Neural cell (in vitro differentiated cells): ENCODE measurements at regions not wholly inside any gene's neighbourhood (a gene's known extent, or its start where the extent isn't known, plus 50 kb on each side); places are given as distances from the start of the nearest gene placed in this dataset.

Experiments
- H2AFZ ChIP-seq: fragments of 200-600, 300-800 bp; sonication (generic), shearing (Covaris generic); 2 replicates; pipeline ENCODE4 v1.6.0; 2014; ENCODE audit warnings: low read depth, mild to moderate bottlenecking, antibody characterized with exemption, low read length, moderate library complexity
- H3F3A ChIP-seq: fragments of 200-600 bp; shearing (Covaris generic); 2 replicates; pipeline ENCODE4 v1.6.1; 2016; ENCODE audit warnings: mild to moderate bottlenecking, moderate library complexity, mixed read lengths, antibody characterized with exemption, low read length; ENCODE audit not compliant: insufficient read depth, poor library complexity, severe bottlenecking
- H3K27ac ChIP-seq: fragments of 200-600, 300-800 bp; sonication (generic), shearing (Covaris generic); 2 replicates; pipeline ENCODE4 v1.5.1; 2014; ENCODE audit warnings: mild to moderate bottlenecking, low read length, moderate library complexity
- H3K27me3 ChIP-seq: fragments of 300-800, 200-600 bp; sonication (generic), shearing (Covaris generic); 2 replicates; pipeline ENCODE4 v1.6.0; 2014; ENCODE audit warnings: mild to moderate bottlenecking, low read depth, low read length, moderate library complexity; ENCODE audit not compliant: insufficient read depth
- H3K36me3 ChIP-seq: fragments of 300-800, 200-600 bp; sonication (generic), shearing (Covaris generic); 2 replicates; pipeline ENCODE4 v1.5.1; 2014; ENCODE audit warnings: mild to moderate bottlenecking, antibody characterized with exemption, low read length, moderate library complexity; ENCODE audit not compliant: insufficient read depth
- H3K4me2 ChIP-seq: fragments of 300-800, 200-600 bp; sonication (generic), shearing (Covaris generic); 2 replicates; pipeline ENCODE4 v1.6.0; 2014; ENCODE audit warnings: mild to moderate bottlenecking, low read length
- H3K4me3 ChIP-seq: fragments of 300-800, 200-600 bp; sonication (generic), shearing (Covaris generic); 2 replicates; pipeline ENCODE4 v1.5.1; 2014; ENCODE audit warnings: mild to moderate bottlenecking, low read length, moderate library complexity
- H3K79me2 ChIP-seq: fragments of 200-600 bp; shearing (Covaris generic); replicated peaks from 2 replicates; pipeline ENCODE4 v1.6.0; 2014; ENCODE audit warnings: mild to moderate bottlenecking, low read length, moderate library complexity; ENCODE audit not compliant: insufficient read depth
- H3K9ac ChIP-seq: fragments of 300-800, 200-600 bp; sonication (generic), shearing (Covaris generic); 2 replicates; pipeline ENCODE4 v1.6.1; 2016; ENCODE audit warnings: mild to moderate bottlenecking, low read length, mixed read lengths
- H3K9me2 ChIP-seq: fragments of 200-600 bp; shearing (Covaris generic); 2 replicates; pipeline ENCODE4 v1.6.1; 2016; ENCODE audit warnings: mild to moderate bottlenecking, low read length, mixed read lengths; ENCODE audit not compliant: insufficient read depth
- H3K9me3 ChIP-seq: fragments of 200-600, 300-800 bp; sonication (generic), shearing (Covaris generic); 2 replicates; pipeline ENCODE4 v1.6.1; 2016; ENCODE audit warnings: mild to moderate bottlenecking, mixed run types, low read length, moderate library complexity, mixed read lengths
- H4K20me1 ChIP-seq: fragments of 200-600 bp; shearing (Covaris generic); 2 replicates; pipeline ENCODE4 v1.6.1; 2016; ENCODE audit warnings: mild to moderate bottlenecking, mixed run types; ENCODE audit not compliant: insufficient read depth
- EP300 ChIP-seq: fragments of 450-650 bp; conservative IDR thresholded peaks from 2 replicates; pipeline ENCODE4 v1.6.1; 2014; ENCODE audit warnings: antibody characterized with exemption, mild to moderate bottlenecking, moderate library complexity; ENCODE audit not compliant: poor library complexity, severe bottlenecking
- EZH2 ChIP-seq: fragments of 200-600, 300-800 bp; shearing (Covaris generic), sonication (generic); IDR thresholded peaks from 2 replicates; pipeline ENCODE4 v1.6.1; 2014; ENCODE audit warnings: antibody characterized with exemption, low read length, borderline replicate concordance, mild to moderate bottlenecking; ENCODE audit not compliant: insufficient read depth, poor library complexity, severe bottlenecking
- MXI1 ChIP-seq: fragments of 450-650 bp; conservative IDR thresholded peaks from 2 replicates; pipeline ENCODE4 v1.6.1; 2014; ENCODE audit warnings: antibody characterized with exemption, mild to moderate bottlenecking; ENCODE audit not compliant: poor library complexity, severe bottlenecking
- POLR2AphosphoS5 ChIP-seq: IDR thresholded peaks from 2 replicates; pipeline ENCODE4 v1.6.1; 2012
- RAD21 ChIP-seq: fragments of 450-650 bp; conservative IDR thresholded peaks from 2 replicates; pipeline ENCODE4 v1.6.1; 2014; ENCODE audit warnings: antibody characterized with exemption, mild to moderate bottlenecking, moderate library complexity
- SMC3 ChIP-seq: fragments of 450-650 bp; conservative IDR thresholded peaks from 2 replicates; pipeline ENCODE4 v1.6.1; 2014; ENCODE audit warnings: antibody characterized with exemption, mild to moderate bottlenecking, moderate library complexity; ENCODE audit not compliant: poor library complexity
- TAF1 ChIP-seq: IDR thresholded peaks from 2 replicates; pipeline ENCODE4 v1.6.1; 2012; ENCODE audit warnings: low read depth
- TF ChIP-seq, protein P1 (sequence below): fragments of 450-650 bp; IDR thresholded peaks from 2 replicates; pipeline ENCODE4 v1.5.1; 2014; ENCODE audit warnings: antibody characterized with exemption, mild to moderate bottlenecking, moderate library complexity; ENCODE audit not compliant: poor library complexity, severe bottlenecking
- TF ChIP-seq, protein P2 (sequence below): IDR thresholded peaks from 2 replicates; pipeline ENCODE4 v1.6.1; 2012; ENCODE audit warnings: borderline replicate concordance

DNA sequence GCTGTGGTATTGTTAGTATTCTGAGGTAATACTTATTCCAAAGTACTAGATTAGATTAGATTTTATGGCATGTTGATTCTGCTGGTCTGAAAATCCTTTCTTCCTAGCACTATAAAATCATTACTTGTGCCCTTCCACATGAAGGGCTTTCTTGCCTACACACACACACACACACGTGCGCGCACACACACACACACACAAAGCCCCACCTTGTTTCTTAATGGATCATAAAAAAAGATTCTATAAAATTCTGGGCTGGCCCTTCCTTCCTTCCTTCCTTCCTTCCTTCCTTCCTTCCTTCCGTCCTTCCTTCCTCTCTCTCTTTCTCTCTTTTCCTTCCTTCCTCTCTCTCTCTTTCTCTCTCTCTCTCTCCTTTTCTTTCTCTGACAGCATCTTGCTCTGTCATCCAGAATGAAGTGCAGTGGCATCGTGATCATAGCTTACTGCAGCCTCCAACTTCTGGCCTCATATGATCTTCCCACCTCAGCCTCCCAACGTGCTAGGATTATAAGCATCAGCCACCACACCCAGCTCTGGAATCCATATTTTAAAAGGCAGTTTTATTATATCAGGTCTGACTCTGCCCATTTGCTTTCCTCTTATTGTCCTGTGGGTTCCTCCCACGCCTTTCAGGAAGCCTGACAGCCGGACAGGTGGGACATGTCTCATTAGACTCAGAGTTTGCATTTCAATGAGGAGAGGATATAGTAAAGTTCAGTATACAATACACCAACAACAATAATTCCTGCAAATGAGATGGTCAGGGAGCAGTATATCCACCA lies 321.1 kb downstream of the PIK3C3 start:
- H3K27ac ChIP-seq = no peak overlapping the region
- no peak overlapping the region for H3K4me2 ChIP-seq
- no peaks in the 10 kb centered on the region for H3F3A ChIP-seq
- no peak overlapping the region for H3K9ac ChIP-seq
- H3K9me2 ChIP-seq = no peaks in the 10 kb centered on the region
- H3K9me3 ChIP-seq = no peaks in the 10 kb centered on the region
- H3K4me3 ChIP-seq = no peak overlapping the region
- no peaks in the 10 kb centered on the region for H3K27me3 ChIP-seq
- no peak overlapping the region for H2AFZ ChIP-seq
- H4K20me1 ChIP-seq = no peaks in the 10 kb centered on the region
- H3K36me3 ChIP-seq = no peaks in the 10 kb centered on the region
- no peaks in the 10 kb centered on the region for H3K79me2 ChIP-seq
- TF ChIP-seq POLR2AphosphoS5 (no peak), EZH2 (no peak), MXI1 (no peak), TAF1 (no peak), EP300 (no peak), SMC3 (no peak), RAD21 (no peak)
- TF ChIP-seq, protein P1, sequence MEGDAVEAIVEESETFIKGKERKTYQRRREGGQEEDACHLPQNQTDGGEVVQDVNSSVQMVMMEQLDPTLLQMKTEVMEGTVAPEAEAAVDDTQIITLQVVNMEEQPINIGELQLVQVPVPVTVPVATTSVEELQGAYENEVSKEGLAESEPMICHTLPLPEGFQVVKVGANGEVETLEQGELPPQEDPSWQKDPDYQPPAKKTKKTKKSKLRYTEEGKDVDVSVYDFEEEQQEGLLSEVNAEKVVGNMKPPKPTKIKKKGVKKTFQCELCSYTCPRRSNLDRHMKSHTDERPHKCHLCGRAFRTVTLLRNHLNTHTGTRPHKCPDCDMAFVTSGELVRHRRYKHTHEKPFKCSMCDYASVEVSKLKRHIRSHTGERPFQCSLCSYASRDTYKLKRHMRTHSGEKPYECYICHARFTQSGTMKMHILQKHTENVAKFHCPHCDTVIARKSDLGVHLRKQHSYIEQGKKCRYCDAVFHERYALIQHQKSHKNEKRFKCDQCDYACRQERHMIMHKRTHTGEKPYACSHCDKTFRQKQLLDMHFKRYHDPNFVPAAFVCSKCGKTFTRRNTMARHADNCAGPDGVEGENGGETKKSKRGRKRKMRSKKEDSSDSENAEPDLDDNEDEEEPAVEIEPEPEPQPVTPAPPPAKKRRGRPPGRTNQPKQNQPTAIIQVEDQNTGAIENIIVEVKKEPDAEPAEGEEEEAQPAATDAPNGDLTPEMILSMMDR = no peak
- TF ChIP-seq, protein P2, sequence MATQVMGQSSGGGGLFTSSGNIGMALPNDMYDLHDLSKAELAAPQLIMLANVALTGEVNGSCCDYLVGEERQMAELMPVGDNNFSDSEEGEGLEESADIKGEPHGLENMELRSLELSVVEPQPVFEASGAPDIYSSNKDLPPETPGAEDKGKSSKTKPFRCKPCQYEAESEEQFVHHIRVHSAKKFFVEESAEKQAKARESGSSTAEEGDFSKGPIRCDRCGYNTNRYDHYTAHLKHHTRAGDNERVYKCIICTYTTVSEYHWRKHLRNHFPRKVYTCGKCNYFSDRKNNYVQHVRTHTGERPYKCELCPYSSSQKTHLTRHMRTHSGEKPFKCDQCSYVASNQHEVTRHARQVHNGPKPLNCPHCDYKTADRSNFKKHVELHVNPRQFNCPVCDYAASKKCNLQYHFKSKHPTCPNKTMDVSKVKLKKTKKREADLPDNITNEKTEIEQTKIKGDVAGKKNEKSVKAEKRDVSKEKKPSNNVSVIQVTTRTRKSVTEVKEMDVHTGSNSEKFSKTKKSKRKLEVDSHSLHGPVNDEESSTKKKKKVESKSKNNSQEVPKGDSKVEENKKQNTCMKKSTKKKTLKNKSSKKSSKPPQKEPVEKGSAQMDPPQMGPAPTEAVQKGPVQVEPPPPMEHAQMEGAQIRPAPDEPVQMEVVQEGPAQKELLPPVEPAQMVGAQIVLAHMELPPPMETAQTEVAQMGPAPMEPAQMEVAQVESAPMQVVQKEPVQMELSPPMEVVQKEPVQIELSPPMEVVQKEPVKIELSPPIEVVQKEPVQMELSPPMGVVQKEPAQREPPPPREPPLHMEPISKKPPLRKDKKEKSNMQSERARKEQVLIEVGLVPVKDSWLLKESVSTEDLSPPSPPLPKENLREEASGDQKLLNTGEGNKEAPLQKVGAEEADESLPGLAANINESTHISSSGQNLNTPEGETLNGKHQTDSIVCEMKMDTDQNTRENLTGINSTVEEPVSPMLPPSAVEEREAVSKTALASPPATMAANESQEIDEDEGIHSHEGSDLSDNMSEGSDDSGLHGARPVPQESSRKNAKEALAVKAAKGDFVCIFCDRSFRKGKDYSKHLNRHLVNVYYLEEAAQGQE = no peak

DNA sequence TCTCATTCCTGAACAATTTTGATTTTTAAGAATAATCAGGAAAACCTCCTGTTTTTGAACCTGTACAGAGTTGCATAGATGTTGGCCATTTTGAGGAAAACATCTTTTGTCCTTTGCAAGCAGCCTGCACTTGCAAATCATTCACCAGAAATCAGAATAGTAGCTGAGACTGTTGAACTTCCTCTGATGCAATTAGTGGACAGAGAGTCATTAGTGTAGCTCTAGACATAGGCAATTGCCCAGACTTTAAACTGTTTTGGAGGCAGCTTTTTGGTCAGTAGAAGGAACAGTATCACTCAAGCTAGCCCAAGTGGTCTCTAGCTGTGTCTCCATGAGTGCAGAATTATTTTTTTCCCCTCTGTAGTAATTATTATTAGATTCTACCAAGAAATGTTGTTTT lies 326.1 kb downstream of the PIK3C3 start:
- no peaks in the 10 kb centered on the region for H3K9me3 ChIP-seq
- TF ChIP-seq SMC3 (no peak), MXI1 (no peak)
- TF ChIP-seq, protein P1 = no peak
- no peaks in the 10 kb centered on the region for H3K9me2 ChIP-seq
- H4K20me1 ChIP-seq = no peaks in the 10 kb centered on the region
- H3K9ac ChIP-seq = no peak overlapping the region
- no peaks in the 10 kb centered on the region for H3K27me3 ChIP-seq
- H3K79me2 ChIP-seq = no peaks in the 10 kb centered on the region
- H3K27ac ChIP-seq = no peak overlapping the region
- no peaks in the 10 kb centered on the region for H3F3A ChIP-seq
- no peak overlapping the region for H3K4me3 ChIP-seq
- no peak overlapping the region for H3K4me2 ChIP-seq
- no peaks in the 10 kb centered on the region for H3K36me3 ChIP-seq
- H2AFZ ChIP-seq = no peak overlapping the region
